ENCODE measurements at regions not wholly inside any gene's neighbourhood (a gene's known extent, or its start where the extent isn't known, plus 50 kb on each side); places are given as distances from the start of the nearest gene placed in this dataset.

DNA sequence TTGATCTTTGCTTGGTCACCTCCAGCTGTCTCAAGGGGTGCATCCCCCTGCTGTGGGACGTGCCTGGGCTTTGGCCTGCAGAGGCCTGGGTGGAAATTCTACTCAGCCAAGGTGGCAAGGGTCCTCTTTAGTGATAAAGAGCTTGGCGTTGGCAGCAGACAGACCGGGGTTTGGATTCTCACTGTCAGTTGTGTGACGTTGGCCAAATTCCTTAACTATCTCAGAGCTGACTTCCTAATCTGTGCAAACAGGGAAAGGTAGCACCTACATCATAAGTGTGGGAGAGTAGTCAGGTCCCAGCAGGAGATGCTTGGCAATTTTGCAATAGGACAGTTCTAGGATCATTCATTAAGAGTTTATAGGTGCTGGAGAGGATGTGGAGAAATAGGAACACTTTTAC lies 154.3 kb upstream of the GSC start:
- no peak overlapping the region for H3K27ac Mint-ChIP-seq (ENCODE audit: low read depth)
- no peaks in the 10 kb centered on the region for H3K4me1 Mint-ChIP-seq
- no peak overlapping the region for H3K4me3 Mint-ChIP-seq
- ATAC-seq (replicated peaks; ENCODE audit: extremely low read depth, poor library complexity, severe bottlenecking), result no peak
- H3K36me3 Mint-ChIP-seq (ENCODE audit: insufficient read depth), result no peaks in the 10 kb centered on the region
- DNase-seq (ENCODE audit: low spot score in 2 of 2), result no peak
- H3K27me3 Mint-ChIP-seq, result peaks cover 30% of the 10 kb centered on the region
- peaks cover 4% of the 10 kb centered on the region for H3K9me3 Mint-ChIP-seq

- H3K36me3 Mint-ChIP-seq (ENCODE audit: insufficient read depth), result no peaks in the 10 kb centered on the region
- H3K4me3 Mint-ChIP-seq, result no peak overlapping the region
- peaks cover 34% of the 10 kb centered on the region for H3K27me3 Mint-ChIP-seq
- DNase-seq (ENCODE audit: low spot score in 2 of 2) (no peak), ATAC-seq (replicated peaks; ENCODE audit: extremely low read depth, poor library complexity, severe bottlenecking) (no peak)
- peaks cover 4% of the 10 kb centered on the region for H3K9me3 Mint-ChIP-seq
- H3K4me1 Mint-ChIP-seq, result no peaks in the 10 kb centered on the region
- H3K27ac Mint-ChIP-seq (ENCODE audit: low read depth), result no peak overlapping the region
Observed at GRCh38 chr14:94923786-94924185, 153.9 kb upstream of the GSC start.

DNA sequence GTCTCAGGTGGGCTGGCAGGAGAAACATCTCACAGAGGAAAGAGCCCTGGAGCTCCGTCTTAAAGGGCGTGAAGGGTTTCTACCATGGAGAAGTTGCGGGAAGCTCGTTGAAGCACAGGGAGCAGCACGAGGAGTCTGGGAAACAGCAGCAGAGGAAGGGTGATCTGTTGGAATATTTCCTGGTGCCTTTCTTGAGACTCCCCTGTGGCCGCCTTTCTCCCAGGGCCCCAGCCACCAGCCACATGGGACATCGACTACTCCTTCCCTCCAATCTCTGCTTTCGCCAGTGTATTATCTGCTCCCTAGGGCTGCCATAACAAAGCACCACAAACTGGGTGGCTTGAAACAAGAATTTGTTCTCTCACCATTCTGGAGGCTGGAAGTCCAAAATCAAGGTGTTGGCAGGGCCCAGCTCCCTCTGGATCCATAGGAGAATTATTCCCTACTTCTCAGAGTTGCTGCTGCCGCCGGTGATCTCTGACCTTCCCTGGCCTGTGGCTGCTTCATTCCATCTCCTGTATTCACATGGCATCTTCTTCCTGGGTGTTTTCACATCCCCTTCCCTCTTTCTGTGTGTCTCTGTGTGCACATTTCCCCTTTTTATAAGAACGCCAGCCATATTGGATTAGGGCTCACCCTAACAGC lies 152.8 kb upstream of the GSC start:
- ATAC-seq (replicated peaks; ENCODE audit: extremely low read depth, poor library complexity, severe bottlenecking), result no peak
- no peaks in the 10 kb centered on the region for H3K36me3 Mint-ChIP-seq (ENCODE audit: insufficient read depth)
- H3K4me1 Mint-ChIP-seq, result no peaks in the 10 kb centered on the region
- H3K27me3 Mint-ChIP-seq, result peaks cover 39% of the 10 kb centered on the region
- no peak overlapping the region for H3K27ac Mint-ChIP-seq (ENCODE audit: low read depth)
- H3K4me3 Mint-ChIP-seq, result no peak overlapping the region
- peaks cover 4% of the 10 kb centered on the region for H3K9me3 Mint-ChIP-seq
- no peak for DNase-seq (ENCODE audit: low spot score in 2 of 2)

- peaks cover 4% of the 10 kb centered on the region for H3K9me3 Mint-ChIP-seq
- no peak overlapping the region for H3K27ac Mint-ChIP-seq (ENCODE audit: low read depth)
- H3K4me1 Mint-ChIP-seq, result no peaks in the 10 kb centered on the region
- DNase-seq (ENCODE audit: low spot score in 2 of 2) (no peak), ATAC-seq (replicated peaks; ENCODE audit: extremely low read depth, poor library complexity, severe bottlenecking) (no peak)
- no peaks in the 10 kb centered on the region for H3K36me3 Mint-ChIP-seq (ENCODE audit: insufficient read depth)
- H3K4me3 Mint-ChIP-seq, result no peak overlapping the region
- H3K27me3 Mint-ChIP-seq, result peaks cover 41% of the 10 kb centered on the region
Observed at GRCh38 chr14:94921882-94922585, 152.1 kb upstream of the GSC start.

DNA sequence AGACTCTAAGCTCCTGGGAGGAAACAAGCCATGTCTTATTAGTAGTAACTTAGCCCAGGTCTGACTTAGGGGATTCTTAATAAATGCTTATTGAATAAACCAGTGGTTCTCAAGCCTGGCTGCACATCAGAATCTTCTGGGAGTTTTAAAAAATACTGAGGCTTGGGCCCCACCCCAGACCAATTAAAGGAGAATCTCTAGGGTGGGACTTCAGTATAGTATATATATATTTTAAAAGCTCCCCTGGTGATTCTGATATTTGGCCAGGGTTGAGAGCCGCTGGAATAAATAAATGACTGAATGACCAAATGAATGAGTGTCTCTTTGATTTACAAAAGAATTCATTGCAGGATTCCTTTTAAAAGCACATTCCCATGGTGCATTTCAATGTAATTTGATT lies 151.5 kb upstream of the GSC start:
- no peak for ATAC-seq (replicated peaks; ENCODE audit: extremely low read depth, poor library complexity, severe bottlenecking)
- Mint-ChIP-seq H3K36me3 (ENCODE audit: insufficient read depth) (no peaks in the 10 kb centered on the region), H3K27me3 (peaks cover 47% of the 10 kb centered on the region), H3K27ac (ENCODE audit: low read depth) (no peak overlapping the region), H3K4me3 (no peak overlapping the region), H3K4me1 (no peaks in the 10 kb centered on the region), H3K9me3 (peaks cover 4% of the 10 kb centered on the region)
- DNase-seq (ENCODE audit: low spot score in 2 of 2), result no peak

DNA sequence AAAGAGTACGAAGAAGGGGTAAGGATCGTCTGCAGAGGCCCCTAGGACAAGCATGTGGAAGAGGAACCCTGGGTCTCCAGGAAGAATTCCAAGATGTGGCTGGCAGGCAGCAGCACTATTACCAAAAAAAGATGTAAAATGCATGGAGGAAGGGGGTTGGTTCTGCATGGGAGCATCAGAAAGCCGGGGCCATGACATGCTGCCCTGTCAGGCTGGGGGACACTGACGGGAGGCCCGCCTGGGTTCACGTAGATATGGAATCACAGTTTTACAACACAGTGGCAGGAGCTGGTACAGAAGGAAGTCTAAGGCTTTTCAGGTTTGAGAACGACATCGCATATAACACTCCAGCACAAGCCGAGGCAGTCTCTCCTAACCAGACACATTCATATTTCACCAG lies 150.0 kb upstream of the GSC start:
- Mint-ChIP-seq H3K27ac (ENCODE audit: low read depth) (no peak overlapping the region), H3K27me3 (peaks cover 49% of the 10 kb centered on the region), H3K9me3 (no peaks in the 10 kb centered on the region), H3K36me3 (ENCODE audit: insufficient read depth) (no peaks in the 10 kb centered on the region), H3K4me1 (no peaks in the 10 kb centered on the region), H3K4me3 (no peak overlapping the region)
- no peak for DNase-seq (ENCODE audit: low spot score in 2 of 2)
- no peak for ATAC-seq (replicated peaks; ENCODE audit: extremely low read depth, poor library complexity, severe bottlenecking)

GRCh38 chr14:94918896-94919295 lies 149.0 kb upstream of the GSC start:
- peaks cover 44% of the 10 kb centered on the region for H3K27me3 Mint-ChIP-seq
- ATAC-seq (replicated peaks; ENCODE audit: extremely low read depth, poor library complexity, severe bottlenecking), result no peak
- no peak overlapping the region for H3K4me3 Mint-ChIP-seq
- H3K27ac Mint-ChIP-seq (ENCODE audit: low read depth), result no peak overlapping the region
- no peaks in the 10 kb centered on the region for H3K9me3 Mint-ChIP-seq
- DNase-seq (ENCODE audit: low spot score in 2 of 2), result no peak
- no peaks in the 10 kb centered on the region for H3K4me1 Mint-ChIP-seq
- H3K36me3 Mint-ChIP-seq (ENCODE audit: insufficient read depth), result no peaks in the 10 kb centered on the region

- peaks cover 5% of the 10 kb centered on the region for H3K9me3 Mint-ChIP-seq
- no peak overlapping the region for H3K27ac Mint-ChIP-seq (ENCODE audit: low read depth)
- no peaks in the 10 kb centered on the region for H3K4me1 Mint-ChIP-seq
- DNase-seq (ENCODE audit: low spot score in 2 of 2) (no peak), ATAC-seq (replicated peaks; ENCODE audit: extremely low read depth, poor library complexity, severe bottlenecking) (no peak)
- H3K4me3 Mint-ChIP-seq, result no peak overlapping the region
- peaks cover 31% of the 10 kb centered on the region for H3K27me3 Mint-ChIP-seq
- no peaks in the 10 kb centered on the region for H3K36me3 Mint-ChIP-seq (ENCODE audit: insufficient read depth)
Observed at GRCh38 chr14:94917041-94917600, 147.2 kb upstream of the GSC start.

- H3K36me3 Mint-ChIP-seq (ENCODE audit: insufficient read depth), result no peaks in the 10 kb centered on the region
- ATAC-seq (replicated peaks; ENCODE audit: extremely low read depth, poor library complexity, severe bottlenecking), result no peak
- H3K27ac Mint-ChIP-seq (ENCODE audit: low read depth), result no peak overlapping the region
- no peak for DNase-seq (ENCODE audit: low spot score in 2 of 2)
- H3K4me1 Mint-ChIP-seq, result no peaks in the 10 kb centered on the region
- H3K4me3 Mint-ChIP-seq, result no peak overlapping the region
- peaks cover 5% of the 10 kb centered on the region for H3K9me3 Mint-ChIP-seq
- peaks cover 25% of the 10 kb centered on the region for H3K27me3 Mint-ChIP-seq
Observed at GRCh38 chr14:94914191-94914590, 144.3 kb upstream of the GSC start.

DNA sequence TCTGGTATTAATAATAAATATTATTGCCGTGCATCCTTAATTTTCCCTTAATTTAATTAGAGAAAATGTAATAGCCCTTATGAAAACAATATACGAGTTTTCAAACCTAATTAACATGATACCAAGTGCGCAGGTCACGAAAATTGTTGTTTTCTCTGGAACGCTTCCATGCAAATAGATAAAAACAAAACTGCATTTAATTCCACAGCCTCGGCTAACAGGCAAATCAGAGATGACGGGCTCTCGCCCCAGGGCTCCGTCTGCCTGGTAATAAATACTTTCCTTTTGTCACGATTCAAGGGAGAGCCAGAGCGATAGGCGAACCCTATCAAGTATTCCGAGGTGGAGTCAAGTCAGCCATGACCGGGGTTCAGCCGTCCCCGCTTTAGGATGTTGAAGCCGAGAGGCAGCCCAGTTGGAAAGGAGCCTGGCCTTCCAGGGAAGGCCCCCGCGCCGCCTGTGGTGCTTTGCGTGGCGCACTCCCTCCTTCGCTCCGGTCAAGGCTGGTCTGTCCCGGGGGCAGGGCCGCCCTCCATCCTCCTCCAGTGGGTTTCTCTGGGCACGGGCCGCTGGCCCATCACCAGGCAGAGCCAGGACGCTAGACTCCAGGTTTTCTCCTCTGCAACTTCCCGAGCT lies 137.8 kb upstream of the GSC start:
- H3K4me1 Mint-ChIP-seq, result no peaks in the 10 kb centered on the region
- H3K9me3 Mint-ChIP-seq, result no peaks in the 10 kb centered on the region
- H3K27me3 Mint-ChIP-seq, result peaks cover 9% of the 10 kb centered on the region
- no peak overlapping the region for H3K27ac Mint-ChIP-seq (ENCODE audit: low read depth)
- ATAC-seq (replicated peaks; ENCODE audit: extremely low read depth, poor library complexity, severe bottlenecking), result no peak
- DNase-seq (ENCODE audit: low spot score in 2 of 2), result no peak
- H3K4me3 Mint-ChIP-seq, result no peak overlapping the region
- no peaks in the 10 kb centered on the region for H3K36me3 Mint-ChIP-seq (ENCODE audit: insufficient read depth)

DNA sequence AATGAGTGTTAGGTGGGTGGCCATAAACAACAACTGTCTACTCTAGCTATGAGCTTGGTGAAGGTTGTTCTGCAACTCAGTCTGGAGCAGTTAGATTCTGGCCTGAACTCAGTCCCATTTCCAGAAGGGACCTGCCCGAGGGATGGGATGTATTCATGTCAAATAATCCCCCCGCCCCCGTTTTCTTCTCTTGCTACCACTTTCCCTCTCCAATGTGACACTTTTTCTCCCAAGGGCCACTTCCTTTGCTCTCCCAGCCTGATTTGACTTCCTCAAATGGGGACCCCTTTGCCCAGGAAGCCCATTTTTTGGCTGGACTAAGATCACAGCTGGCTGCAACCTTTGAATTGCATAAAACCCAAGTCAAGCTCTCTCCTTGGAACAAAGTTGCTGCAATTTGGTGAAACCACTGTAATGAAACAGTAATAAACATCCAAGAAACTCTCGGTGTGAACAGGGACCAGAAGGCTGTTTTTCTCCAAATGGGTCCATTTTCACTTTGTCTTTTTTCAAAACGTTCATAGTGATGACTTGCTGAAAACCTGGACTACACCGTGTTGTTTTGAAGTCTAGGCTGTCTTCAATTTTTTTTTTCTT lies 137.2 kb upstream of the GSC start:
- Mint-ChIP-seq H3K4me1 (no peaks in the 10 kb centered on the region), H3K36me3 (ENCODE audit: insufficient read depth) (no peaks in the 10 kb centered on the region), H3K9me3 (no peaks in the 10 kb centered on the region), H3K4me3 (no peak overlapping the region), H3K27me3 (peaks cover 9% of the 10 kb centered on the region), H3K27ac (ENCODE audit: low read depth) (no peak overlapping the region)
- DNase-seq (ENCODE audit: low spot score in 2 of 2) (no peak), ATAC-seq (replicated peaks; ENCODE audit: extremely low read depth, poor library complexity, severe bottlenecking) (no peak)

DNA sequence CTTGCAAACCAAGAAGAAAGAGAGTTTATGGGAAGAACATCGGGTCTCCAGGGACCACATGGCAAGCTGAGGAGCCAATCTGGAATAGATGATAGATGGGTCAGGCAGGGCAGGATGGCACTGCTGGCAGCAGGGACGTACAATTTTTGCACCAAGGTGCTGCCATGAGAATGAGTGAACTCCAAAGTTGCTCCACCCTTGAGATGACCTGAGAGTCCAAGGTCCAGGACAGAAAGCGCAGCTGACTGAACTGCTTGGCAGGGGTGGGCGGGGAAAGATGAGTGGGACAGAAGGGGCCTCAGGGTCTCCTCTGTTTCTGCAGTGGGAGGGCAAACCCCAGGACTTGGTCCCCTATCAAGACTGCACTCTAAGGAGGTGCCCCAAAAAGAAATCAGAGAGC lies 136.7 kb upstream of the GSC start:
- no peak for ATAC-seq (replicated peaks; ENCODE audit: extremely low read depth, poor library complexity, severe bottlenecking)
- Mint-ChIP-seq H3K4me3 (no peak overlapping the region), H3K36me3 (ENCODE audit: insufficient read depth) (no peaks in the 10 kb centered on the region), H3K4me1 (no peaks in the 10 kb centered on the region), H3K27ac (ENCODE audit: low read depth) (no peak overlapping the region), H3K9me3 (no peaks in the 10 kb centered on the region), H3K27me3 (peaks cover 9% of the 10 kb centered on the region)
- DNase-seq (ENCODE audit: low spot score in 2 of 2), result no peak
